Lower lobe of right lung (tissue), 2 donors: ENCODE measurements at regions not wholly inside any gene's neighbourhood (a gene's known extent, or its start where the extent isn't known, plus 50 kb on each side); places are given as distances from the start of the nearest gene placed in this dataset.

Source experiments
- ATAC-seq, 2 donors: fragments of 200-7000 bp; cut with Tn5 transposase; one replicate each; pipeline ENCODE4 v1.9.1; 2020 to 2022; ENCODE audit warnings: mild to moderate bottlenecking in 2 of 2, moderate library complexity in 2 of 2
- DNase-seq: peaks from one replicate; pipeline ENCODE4 v3.0.0-alpha.2; 2020
- H3K27ac ChIP-seq: fragments of 200-600 bp; one replicate; pipeline ENCODE4 v1.8.0; 2022
- H3K27me3 ChIP-seq: fragments of 200-600 bp; one replicate; pipeline ENCODE4 v1.8.0; 2022; ENCODE audit warnings: low read depth
- H3K36me3 ChIP-seq: fragments of 200-600 bp; one replicate; pipeline ENCODE4 v1.8.0; 2022; ENCODE audit warnings: mild to moderate bottlenecking
- H3K4me1 ChIP-seq: fragments of 200-600 bp; one replicate; pipeline ENCODE4 v1.8.0; 2022
- H3K4me3 ChIP-seq: fragments of 200-600 bp; one replicate; pipeline ENCODE4 v1.8.0; 2022; ENCODE audit warnings: mild to moderate bottlenecking
- H3K9me3 ChIP-seq: fragments of 200-600 bp; one replicate; pipeline ENCODE4 v1.8.0; 2022
- CTCF ChIP-seq: fragments of 200-600 bp; IDR thresholded peaks from one replicate; pipeline ENCODE4 v1.8.0; 2022; ENCODE audit warnings: antibody characterized with exemption, mild to moderate bottlenecking
- intact Hi-C: fragments of 100-400 bp; cut with DNase I; formaldehyde crosslinking; loops from one replicate; pipeline ENCODE4 v1.11.0; 2022
- donor health status: DM: no; HTN: yes; CAD: no; lungs with severe emphysema.

- Histone ChIP-seq H3K4me3 (no peak overlapping the region), H3K27me3 (peaks cover 21% of the 10 kb centered on the region), H3K36me3 (no peaks in the 10 kb centered on the region), H3K9me3 (no peaks in the 10 kb centered on the region), H3K27ac (no peak overlapping the region), H3K4me1 (no peaks in the 10 kb centered on the region)
- ATAC-seq, result no peak
- no peak for TF ChIP-seq CTCF
- intact Hi-C loops, result loop anchor here (10.0 kb wide), 1 partner anchor 145 kb away; no protein-coding TSS in a partner anchor
- no peak for DNase-seq
Observed at GRCh38 chr6:14059791-14060436, 57.7 kb upstream of the CD83 start.

DNA sequence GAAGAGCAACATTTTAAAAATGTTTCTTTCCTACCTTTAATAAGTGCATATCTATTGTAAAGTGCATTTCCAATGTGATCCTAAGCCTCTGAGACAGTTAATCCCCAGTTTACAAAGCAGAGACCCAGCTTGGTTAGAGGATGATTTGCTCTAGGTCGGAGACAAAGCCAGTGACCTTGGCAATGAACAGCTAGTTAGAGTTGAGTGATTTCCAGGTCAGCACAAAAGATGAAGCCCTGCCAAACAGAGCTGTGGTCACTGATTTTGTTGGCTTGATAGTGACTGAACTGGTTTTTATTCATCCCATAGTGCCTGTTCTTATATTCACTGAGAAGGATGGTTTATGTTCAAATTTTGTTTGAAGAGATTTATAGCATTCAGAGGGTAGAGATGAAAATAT, 56.6 kb upstream of the CD83 start:
- no peak for DNase-seq
- peaks cover 21% of the 10 kb centered on the region for H3K27me3 ChIP-seq
- H3K27ac ChIP-seq, result no peak overlapping the region
- no peaks in the 10 kb centered on the region for H3K36me3 ChIP-seq
- no peaks in the 10 kb centered on the region for H3K4me1 ChIP-seq
- intact Hi-C loops, result loop anchor here (10.0 kb wide), 1 partner anchor 146 kb away; no protein-coding TSS in a partner anchor
- TF ChIP-seq CTCF, result no peak
- no peak for ATAC-seq
- H3K4me3 ChIP-seq, result no peak overlapping the region
- no peaks in the 10 kb centered on the region for H3K9me3 ChIP-seq

GRCh38 chr6:14061643-14062042, 55.9 kb upstream of the CD83 start:
- Histone ChIP-seq H3K9me3 (no peaks in the 10 kb centered on the region), H3K27ac (no peak overlapping the region), H3K4me3 (no peak overlapping the region), H3K4me1 (no peaks in the 10 kb centered on the region), H3K27me3 (peaks cover 21% of the 10 kb centered on the region), H3K36me3 (no peaks in the 10 kb centered on the region)
- DNase-seq (no peak), ATAC-seq (no peak)
- intact Hi-C loops, result loop anchor here (10.0 kb wide), 1 partner anchor 147 kb away; no protein-coding TSS in a partner anchor
- no peak for TF ChIP-seq CTCF

GRCh38 chr6:14062345-14063029, 55.1 kb upstream of the CD83 start:
- ATAC-seq (no peak), DNase-seq (no peak)
- no peak overlapping the region for H3K27ac ChIP-seq
- H3K4me3 ChIP-seq, result no peak overlapping the region
- H3K36me3 ChIP-seq, result no peaks in the 10 kb centered on the region
- no peak for TF ChIP-seq CTCF
- H3K27me3 ChIP-seq, result peaks cover 20% of the 10 kb centered on the region
- H3K9me3 ChIP-seq, result no peaks in the 10 kb centered on the region
- no peaks in the 10 kb centered on the region for H3K4me1 ChIP-seq
- intact Hi-C loops, result loop anchor here (10.0 kb wide), 1 partner anchor 148 kb away; no protein-coding TSS in a partner anchor

GRCh38 chr6:14063756-14064155, 53.8 kb upstream of the CD83 start:
- H3K27me3 ChIP-seq, result peaks cover 15% of the 10 kb centered on the region
- ATAC-seq (no peak), DNase-seq (no peak)
- H3K4me3 ChIP-seq, result no peak overlapping the region
- intact Hi-C loops, result loop anchor here (10.0 kb wide), 1 partner anchor 149 kb away; no protein-coding TSS in a partner anchor
- no peak for TF ChIP-seq CTCF
- no peaks in the 10 kb centered on the region for H3K9me3 ChIP-seq
- no peaks in the 10 kb centered on the region for H3K36me3 ChIP-seq
- H3K27ac ChIP-seq, result no peak overlapping the region
- no peaks in the 10 kb centered on the region for H3K4me1 ChIP-seq
